BJ (cell line): ENCODE measurements at regions not wholly inside any gene's neighbourhood (a gene's known extent, or its start where the extent isn't known, plus 50 kb on each side); places are given as distances from the start of the nearest gene placed in this dataset.
"Not testable (repeated sequence)": the region's sequence is repeated elsewhere in the genome, so short reads cannot be mapped to it uniquely, and the experiment has no call there.

Experiments
- CTCF ChIA-PET: fragments of 350-600 bp; formaldehyde crosslinking; extraction: SDS; loops from one replicate; lab custom pipeline; 2021; ENCODE audit warnings: antibody characterized with exemption, inconsistent platforms; lab: Yijun Ruan, JAX
- POLR2A ChIA-PET: fragments of 300-600 bp; sonication (Branson Sonifier 250); formaldehyde crosslinking; extraction: SDS; loops from one replicate; lab custom pipeline; 2021; ENCODE audit warnings: antibody characterized with exemption; lab: Charles Lee
- DNase-seq: peaks from one replicate; pipeline ENCODE4 v3.0.0-alpha.2; 2011; ENCODE audit warnings: low read depth
- H3K27me3 ChIP-seq: 2 replicates; pipeline ENCODE4 v1.6.0; 2011; ENCODE audit warnings: low read length; ENCODE audit not compliant: control insufficient read depth, insufficient read depth
- H3K36me3 ChIP-seq: 2 replicates; pipeline ENCODE4 v1.5.1; 2011; ENCODE audit warnings: low read length; ENCODE audit not compliant: control insufficient read depth, insufficient read depth
- H3K4me3 ChIP-seq: 2 replicates; pipeline ENCODE4 v1.5.1; 2011; ENCODE audit warnings: low read depth, mild to moderate bottlenecking, control low read depth, low read length
- CTCF ChIP-seq: IDR thresholded peaks from 2 replicates; pipeline ENCODE4 v1.5.1; 2011; ENCODE audit warnings: low read depth, mild to moderate bottlenecking, control low read depth, inconsistent platforms, low read length, moderate library complexity; ENCODE audit not compliant: insufficient read depth

GRCh38 chr5:102068870-102069269 lies 227.2 kb downstream of the SLCO4C1 start:
- CTCF ChIA-PET: no interaction called here
- no peak for DNase-seq
- no peak overlapping the region for H3K4me3 ChIP-seq
- TF ChIP-seq CTCF: no peak
- no peaks in the 10 kb centered on the region for H3K36me3 ChIP-seq
- POLR2A ChIA-PET: no interaction called here
- H3K27me3 ChIP-seq: no peaks in the 10 kb centered on the region

- Histone ChIP-seq H3K36me3 (no peaks in the 10 kb centered on the region), H3K27me3 (no peaks in the 10 kb centered on the region), H3K4me3 (no peak overlapping the region)
- CTCF ChIA-PET: no interaction called here
- DNase-seq: no peak
- no peak for TF ChIP-seq CTCF
- POLR2A ChIA-PET: interaction anchor here (0.7 kb wide), 1 partner anchor 146 kb away, joined by 3 read pairs; no protein-coding TSS in a partner anchor
Measured at GRCh38 chr5:102049517-102049916, 246.6 kb downstream of the SLCO4C1 start.

GRCh38 chr5:102048940-102049339 lies 247.1 kb downstream of the SLCO4C1 start:
- no peaks in the 10 kb centered on the region for H3K27me3 ChIP-seq
- ChIA-PET CTCF (no interaction called here), POLR2A (no interaction called here)
- no peak for TF ChIP-seq CTCF
- H3K36me3 ChIP-seq: no peaks in the 10 kb centered on the region
- H3K4me3 ChIP-seq: no peak overlapping the region
- DNase-seq: no peak

- DNase-seq, POLR2A ChIA-PET, CTCF ChIA-PET, H3K36me3 ChIP-seq, H3K27me3 ChIP-seq, H3K4me3 ChIP-seq: not testable (repeated sequence)
Measured at GRCh38 chr5:102047073-102047472, 249.0 kb downstream of the SLCO4C1 start.

- Histone ChIP-seq H3K4me3 (no peak overlapping the region), H3K36me3 (no peaks in the 10 kb centered on the region), H3K27me3 (no peaks in the 10 kb centered on the region)
- CTCF ChIA-PET: no interaction called here
- POLR2A ChIA-PET: no interaction called here
- DNase-seq: no peak
- TF ChIP-seq CTCF: no peak
Measured at GRCh38 chr5:102040326-102040725, 255.8 kb downstream of the SLCO4C1 start.

- Histone ChIP-seq H3K36me3 (no peaks in the 10 kb centered on the region), H3K4me3 (no peak overlapping the region), H3K27me3 (no peaks in the 10 kb centered on the region)
- no peak for DNase-seq
- no peak for TF ChIP-seq CTCF
- CTCF ChIA-PET: no interaction called here
- POLR2A ChIA-PET: no interaction called here
Measured at GRCh38 chr5:102036927-102037326, 259.2 kb downstream of the SLCO4C1 start.
